ENCODE measurements at regions not wholly inside any gene's neighbourhood (a gene's known extent, or its start where the extent isn't known, plus 50 kb on each side); places are given as distances from the start of the nearest gene placed in this dataset.

DNA sequence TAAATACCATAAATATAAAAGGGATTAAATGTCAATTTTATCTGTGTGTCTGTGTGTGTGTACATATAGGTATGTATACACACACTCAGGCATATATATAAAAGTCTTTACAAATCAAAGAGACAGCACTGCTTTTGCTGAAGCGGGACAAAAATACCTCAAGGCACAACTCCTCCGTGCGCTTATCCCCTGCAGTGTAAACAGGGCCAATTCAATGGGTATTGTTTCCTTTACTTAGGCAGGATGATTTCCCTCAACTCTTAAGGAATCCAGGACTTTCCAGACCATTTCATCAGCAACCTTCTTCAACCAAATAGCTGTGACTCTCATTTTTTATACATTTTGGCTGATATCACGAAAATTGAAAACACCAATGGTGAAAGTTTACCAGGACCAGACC lies 227.7 kb downstream of the CRPPA start:
- dilution Hi-C loops (cut with HindIII; ENCODE audit: low sequenced_read_pairs, unreplicated experiment), result no loop called here
- BruUV-seq (replicated peaks), result no TSS peak
- H3K27ac ChIP-seq (ENCODE audit: insufficient read depth, low read length), result no peak overlapping the region

More for the DNA sequence above, 227.7 kb downstream of the CRPPA start:
- POLR2A ChIA-PET (ENCODE audit: unreplicated experiment), result no interaction called here
- H3K18ac ChIP-seq (ENCODE audit: low read depth, low read length), result no peak overlapping the region
- ATAC-seq (ENCODE audit: low read depth) (no peak), DNase-seq (no peak)
- H3K4me3 ChIP-seq (ENCODE audit: insufficient read depth, low read depth, low read length), result no peak overlapping the region
- TF ChIP-seq POLR2A (IDR thresholded peaks at IDR 0.05; ENCODE audit: low read depth, low read length), result no peak
- no peak for TF ChIP-seq CHD1 (IDR thresholded peaks at IDR 0.05; ENCODE audit: low read depth, low read length)
- TF ChIP-seq RAD21 (IDR thresholded peaks at IDR 0.05; ENCODE audit: low read length), result no peak
- TF ChIP-seq FOS (IDR thresholded peaks at IDR 0.05; ENCODE audit: low read depth, low read length), result no peak
- TF ChIP-seq, protein P1, sequence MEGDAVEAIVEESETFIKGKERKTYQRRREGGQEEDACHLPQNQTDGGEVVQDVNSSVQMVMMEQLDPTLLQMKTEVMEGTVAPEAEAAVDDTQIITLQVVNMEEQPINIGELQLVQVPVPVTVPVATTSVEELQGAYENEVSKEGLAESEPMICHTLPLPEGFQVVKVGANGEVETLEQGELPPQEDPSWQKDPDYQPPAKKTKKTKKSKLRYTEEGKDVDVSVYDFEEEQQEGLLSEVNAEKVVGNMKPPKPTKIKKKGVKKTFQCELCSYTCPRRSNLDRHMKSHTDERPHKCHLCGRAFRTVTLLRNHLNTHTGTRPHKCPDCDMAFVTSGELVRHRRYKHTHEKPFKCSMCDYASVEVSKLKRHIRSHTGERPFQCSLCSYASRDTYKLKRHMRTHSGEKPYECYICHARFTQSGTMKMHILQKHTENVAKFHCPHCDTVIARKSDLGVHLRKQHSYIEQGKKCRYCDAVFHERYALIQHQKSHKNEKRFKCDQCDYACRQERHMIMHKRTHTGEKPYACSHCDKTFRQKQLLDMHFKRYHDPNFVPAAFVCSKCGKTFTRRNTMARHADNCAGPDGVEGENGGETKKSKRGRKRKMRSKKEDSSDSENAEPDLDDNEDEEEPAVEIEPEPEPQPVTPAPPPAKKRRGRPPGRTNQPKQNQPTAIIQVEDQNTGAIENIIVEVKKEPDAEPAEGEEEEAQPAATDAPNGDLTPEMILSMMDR (conservative IDR thresholded peaks at IDR 0.05; ENCODE audit: low read depth, low read length), result no peak
- TF ChIP-seq CEBPB (IDR thresholded peaks at IDR 0.05; ENCODE audit: low read depth, low read length), result no peak
- no peak for TF ChIP-seq SMC3 (IDR thresholded peaks at IDR 0.05; ENCODE audit: low read depth, low read length)
- no peak for TF ChIP-seq USF2 (IDR thresholded peaks at IDR 0.05; ENCODE audit: low read depth, low read length)
- no peak for TF ChIP-seq RCOR1 (IDR thresholded peaks at IDR 0.05; ENCODE audit: insufficient replicate concordance, low read length)
- TF ChIP-seq MXI1 (IDR thresholded peaks at IDR 0.05; ENCODE audit: borderline replicate concordance, low read depth, low read length), result no peak
- TF ChIP-seq MAZ (IDR thresholded peaks at IDR 0.05; ENCODE audit: borderline replicate concordance, low read depth, low read length), result no peak
- no peaks in the 10 kb centered on the region for H3K79me1 ChIP-seq (ENCODE audit: low read depth in 1 of 2, low read length in 2 of 2)
- H3K36me3 ChIP-seq (ENCODE audit: control insufficient read depth, insufficient read depth, low read length), result no peaks in the 10 kb centered on the region
- no peaks in the 10 kb centered on the region for H3K27me3 ChIP-seq (ENCODE audit: control insufficient read depth, insufficient read depth, low read length)
- H3K9me3 ChIP-seq (ENCODE audit: control insufficient read depth, insufficient read depth, low read length), result no peaks in the 10 kb centered on the region
- no peak overlapping the region for H3K4ac ChIP-seq (ENCODE audit: low read depth, low read length)
- H2BK5ac ChIP-seq (ENCODE audit: low read depth, low read length, poor library complexity, severe bottlenecking), result no peak overlapping the region
- H4K8ac ChIP-seq (ENCODE audit: low read depth in 2 of 2, low read length in 2 of 2), result no peak overlapping the region
- H3K23ac ChIP-seq (ENCODE audit: low read depth, low read length), result no peak overlapping the region
- H3K9ac ChIP-seq (ENCODE audit: low read depth, low read length), result no peak overlapping the region
- no peaks in the 10 kb centered on the region for H3K9me1 ChIP-seq (ENCODE audit: insufficient read depth, low read length)
- H2BK20ac ChIP-seq (ENCODE audit: low read depth, low read length), result no peak overlapping the region
- CTCF ChIA-PET, result no interaction called here
- H2BK15ac ChIP-seq (ENCODE audit: low read depth, low read length), result no peak overlapping the region
- H4K20me1 ChIP-seq (ENCODE audit: insufficient read depth, low read length), result no peaks in the 10 kb centered on the region
- intact Hi-C loops (cut with micrococcal nuclease) (no loop called here), in situ Hi-C loops (cut with MboI; ENCODE audit: low sequenced_read_pairs) (no loop called here)
- no peak overlapping the region for H3K4me2 ChIP-seq (ENCODE audit: low read depth, low read length)
- no peak overlapping the region for H2AK9ac ChIP-seq (replicated peaks; ENCODE audit: low read depth, low read length, poor library complexity)
- H2BK120ac ChIP-seq (ENCODE audit: low read depth, low read length), result no peak overlapping the region
- no peak overlapping the region for H2AFZ ChIP-seq (replicated peaks; ENCODE audit: low read length, poor library complexity)
- H4K91ac ChIP-seq (ENCODE audit: insufficient read depth, low read depth, low read length), result no peak overlapping the region
- no peak overlapping the region for H3K56ac ChIP-seq (ENCODE audit: extremely low read depth, insufficient read depth, low read length)
- no peak overlapping the region for H3K14ac ChIP-seq (replicated peaks; ENCODE audit: low read depth, low read length)
- H4K5ac ChIP-seq (ENCODE audit: low read depth, low read length), result no peak overlapping the region
- 100% methylated on average over 1 of the region's 4 CpGs; no CpG with 5 or more reads in 1 of the 2 experiments for WGBS, 2 experiments (ENCODE audit: extremely low coverage in 2 of 2, insufficient read length in 1 of 2)
- no peaks in the 10 kb centered on the region for H3K4me1 ChIP-seq (ENCODE audit: control insufficient read depth, insufficient read depth, low read length)
- H2AK5ac ChIP-seq (ENCODE audit: low read depth, low read length), result no peak overlapping the region
